ENCODE measurements at regions not wholly inside any gene's neighbourhood (a gene's known extent, or its start where the extent isn't known, plus 50 kb on each side); places are given as distances from the start of the nearest gene placed in this dataset.

DNA sequence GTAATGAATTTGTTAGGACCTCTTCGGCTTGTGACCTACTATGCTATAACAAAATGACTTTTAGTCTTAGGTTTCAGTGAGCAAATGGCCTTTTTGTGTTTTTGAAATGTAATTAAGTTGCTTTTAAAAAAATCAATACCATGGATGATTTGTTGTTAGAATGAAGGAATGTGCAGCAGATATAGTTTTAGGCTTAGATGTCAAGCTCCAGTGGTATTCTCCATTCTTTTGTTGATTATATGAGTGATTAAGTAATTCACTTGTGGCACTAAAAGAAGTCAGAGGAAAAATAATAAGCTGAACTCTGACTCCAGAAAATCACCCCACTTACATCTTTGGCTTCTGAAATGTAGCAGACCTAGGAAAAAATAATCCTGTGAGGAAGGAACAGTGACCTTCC lies 474.1 kb upstream of the MIS18BP1 start:
- no peak for TF ChIP-seq POLR2A (IDR thresholded peaks at IDR 0.05; ENCODE audit: low read depth, low read length)
- no peak for TF ChIP-seq RAD21 (IDR thresholded peaks at IDR 0.05; ENCODE audit: low read length)
- no peak for TF ChIP-seq CEBPB (IDR thresholded peaks at IDR 0.05; ENCODE audit: low read depth, low read length)
- TF ChIP-seq, protein P1, sequence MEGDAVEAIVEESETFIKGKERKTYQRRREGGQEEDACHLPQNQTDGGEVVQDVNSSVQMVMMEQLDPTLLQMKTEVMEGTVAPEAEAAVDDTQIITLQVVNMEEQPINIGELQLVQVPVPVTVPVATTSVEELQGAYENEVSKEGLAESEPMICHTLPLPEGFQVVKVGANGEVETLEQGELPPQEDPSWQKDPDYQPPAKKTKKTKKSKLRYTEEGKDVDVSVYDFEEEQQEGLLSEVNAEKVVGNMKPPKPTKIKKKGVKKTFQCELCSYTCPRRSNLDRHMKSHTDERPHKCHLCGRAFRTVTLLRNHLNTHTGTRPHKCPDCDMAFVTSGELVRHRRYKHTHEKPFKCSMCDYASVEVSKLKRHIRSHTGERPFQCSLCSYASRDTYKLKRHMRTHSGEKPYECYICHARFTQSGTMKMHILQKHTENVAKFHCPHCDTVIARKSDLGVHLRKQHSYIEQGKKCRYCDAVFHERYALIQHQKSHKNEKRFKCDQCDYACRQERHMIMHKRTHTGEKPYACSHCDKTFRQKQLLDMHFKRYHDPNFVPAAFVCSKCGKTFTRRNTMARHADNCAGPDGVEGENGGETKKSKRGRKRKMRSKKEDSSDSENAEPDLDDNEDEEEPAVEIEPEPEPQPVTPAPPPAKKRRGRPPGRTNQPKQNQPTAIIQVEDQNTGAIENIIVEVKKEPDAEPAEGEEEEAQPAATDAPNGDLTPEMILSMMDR (conservative IDR thresholded peaks at IDR 0.05; ENCODE audit: low read depth, low read length) = no peak
- TF ChIP-seq FOS (IDR thresholded peaks at IDR 0.05; ENCODE audit: low read depth, low read length) = no peak
- TF ChIP-seq, protein P2, sequence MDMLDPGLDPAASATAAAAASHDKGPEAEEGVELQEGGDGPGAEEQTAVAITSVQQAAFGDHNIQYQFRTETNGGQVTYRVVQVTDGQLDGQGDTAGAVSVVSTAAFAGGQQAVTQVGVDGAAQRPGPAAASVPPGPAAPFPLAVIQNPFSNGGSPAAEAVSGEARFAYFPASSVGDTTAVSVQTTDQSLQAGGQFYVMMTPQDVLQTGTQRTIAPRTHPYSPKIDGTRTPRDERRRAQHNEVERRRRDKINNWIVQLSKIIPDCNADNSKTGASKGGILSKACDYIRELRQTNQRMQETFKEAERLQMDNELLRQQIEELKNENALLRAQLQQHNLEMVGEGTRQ (IDR thresholded peaks at IDR 0.05; ENCODE audit: low read depth, low read length) = no peak
- no peak for TF ChIP-seq SMC3 (IDR thresholded peaks at IDR 0.05; ENCODE audit: low read depth, low read length)
- no peak for TF ChIP-seq BHLHE40 (IDR thresholded peaks at IDR 0.05; ENCODE audit: low read depth, low read length)
- no peak for TF ChIP-seq RCOR1 (IDR thresholded peaks at IDR 0.05; ENCODE audit: insufficient replicate concordance, low read length)
- no peak for TF ChIP-seq MAZ (IDR thresholded peaks at IDR 0.05; ENCODE audit: borderline replicate concordance, low read depth, low read length)
- TF ChIP-seq MAFK (IDR thresholded peaks at IDR 0.05; ENCODE audit: low read depth, low read length) = no peak
- TF ChIP-seq RFX5 (IDR thresholded peaks at IDR 0.05; ENCODE audit: low read depth, low read length) = no peak
